Smooth muscle cell (in vitro differentiated cells): ENCODE measurements at regions not wholly inside any gene's neighbourhood (a gene's known extent, or its start where the extent isn't known, plus 50 kb on each side); places are given as distances from the start of the nearest gene placed in this dataset.

ENCODE experiments used
- DNase-seq: peaks from one replicate; lab custom pipeline; 2025; ENCODE audit not compliant: unreplicated experiment; lab: John Stamatoyannopoulos, UW
- H2AFZ ChIP-seq: fragments of 200-600 bp; sonication (generic); 2 replicates; pipeline ENCODE4 v1.6.0; 2016; ENCODE audit warnings: antibody characterized with exemption, low read depth, mild to moderate bottlenecking
- H3F3A ChIP-seq: fragments of 200-600 bp; sonication (generic); 2 replicates; pipeline ENCODE4 v1.6.0; 2017; ENCODE audit warnings: antibody characterized with exemption, low read depth
- H3K27ac ChIP-seq: fragments of 200-600 bp; sonication (generic); 2 replicates; pipeline ENCODE4 v1.5.1; 2016; ENCODE audit warnings: low read depth, mild to moderate bottlenecking
- H3K27me3 ChIP-seq: fragments of 200-600 bp; sonication (generic); 2 replicates; pipeline ENCODE4 v1.6.1; 2016; ENCODE audit warnings: low read depth, mild to moderate bottlenecking
- H3K36me3 ChIP-seq: fragments of 200-600 bp; sonication (generic); 2 replicates; pipeline ENCODE4 v1.5.1; 2016; ENCODE audit warnings: low read depth
- H3K4me1 ChIP-seq: fragments of 200-600 bp; sonication (generic); 2 replicates; pipeline ENCODE4 v1.5.1; 2016; ENCODE audit warnings: low read depth
- H3K4me2 ChIP-seq: fragments of 200-600 bp; sonication (generic); 2 replicates; pipeline ENCODE4 v1.6.0; 2016; ENCODE audit warnings: mild to moderate bottlenecking
- H3K4me3 ChIP-seq: fragments of 200-600 bp; sonication (generic); 2 replicates; pipeline ENCODE4 v1.5.1; 2016; ENCODE audit warnings: mild to moderate bottlenecking
- H3K79me2 ChIP-seq: fragments of 200-600 bp; sonication (generic); 2 replicates; pipeline ENCODE4 v1.6.0; 2016; ENCODE audit warnings: low read depth, mild to moderate bottlenecking
- H3K9ac ChIP-seq: fragments of 200-600 bp; sonication (generic); 2 replicates; pipeline ENCODE4 v1.6.0; 2016; ENCODE audit warnings: low read depth
- H3K9me3 ChIP-seq: fragments of 200-600 bp; sonication (generic); replicated peaks from 2 replicates; pipeline ENCODE4 v1.5.1; 2016; ENCODE audit warnings: low read depth
- H4K20me1 ChIP-seq: fragments of 200-600 bp; sonication (generic); 2 replicates; pipeline ENCODE4 v1.6.0; 2016; ENCODE audit warnings: low read depth
- CTCF ChIP-seq: fragments of 200-600 bp; sonication (generic); IDR thresholded peaks from 2 replicates; pipeline ENCODE4 v1.5.1; 2017; ENCODE audit warnings: borderline replicate concordance, mild to moderate bottlenecking, antibody characterized with exemption; ENCODE audit not compliant: insufficient read depth, poor library complexity, severe bottlenecking
- WGBS: methylation state at CpG from one replicate; pipeline ENCODE4 v1.1.7; 2016; ENCODE audit warnings: low lambda C conversion rate; 5-methylcytosine and 5-hydroxymethylcytosine counted together

- WGBS = 42% methylated on average over 3 of the region's 3 CpGs
- TF ChIP-seq CTCF = no peak
- no peaks in the 10 kb centered on the region for H3K9me3 ChIP-seq
Measured at GRCh38 chr4:127540497-127541025, 92.2 kb upstream of the INTU start.

GRCh38 chr4:127545271-127545670 lies 87.5 kb upstream of the INTU start:
- H3K9ac ChIP-seq = no peak overlapping the region
- H4K20me1 ChIP-seq = no peaks in the 10 kb centered on the region
- H3F3A ChIP-seq = no peaks in the 10 kb centered on the region
- H3K27me3 ChIP-seq = no peaks in the 10 kb centered on the region
- H3K4me3 ChIP-seq = no peak overlapping the region
- H2AFZ ChIP-seq = no peak overlapping the region
- H3K4me2 ChIP-seq = no peak overlapping the region
- no peak for TF ChIP-seq CTCF
- no peaks in the 10 kb centered on the region for H3K79me2 ChIP-seq
- no peaks in the 10 kb centered on the region for H3K36me3 ChIP-seq
- DNase-seq = no peak
- no peaks in the 10 kb centered on the region for H3K9me3 ChIP-seq
- no peaks in the 10 kb centered on the region for H3K4me1 ChIP-seq
- H3K27ac ChIP-seq = no peak overlapping the region

More at GRCh38 chr4:127540497-127541025, 92.2 kb upstream of the INTU start:
- no peak overlapping the region for H3K9ac ChIP-seq
- no peak overlapping the region for H3K27ac ChIP-seq
- H3F3A ChIP-seq = no peaks in the 10 kb centered on the region
- H3K79me2 ChIP-seq = no peaks in the 10 kb centered on the region
- no peaks in the 10 kb centered on the region for H3K4me1 ChIP-seq
- H2AFZ ChIP-seq = no peak overlapping the region
- H3K36me3 ChIP-seq = no peaks in the 10 kb centered on the region
- no peaks in the 10 kb centered on the region for H3K27me3 ChIP-seq
- no peak for DNase-seq
- no peak overlapping the region for H3K4me2 ChIP-seq
- H4K20me1 ChIP-seq = no peaks in the 10 kb centered on the region
- H3K4me3 ChIP-seq = no peak overlapping the region

- no peaks in the 10 kb centered on the region for H4K20me1 ChIP-seq
- H3K9me3 ChIP-seq = no peaks in the 10 kb centered on the region
- H3K27me3 ChIP-seq = no peaks in the 10 kb centered on the region
- H2AFZ ChIP-seq = no peak overlapping the region
- no peaks in the 10 kb centered on the region for H3K4me1 ChIP-seq
- H3K27ac ChIP-seq = no peak overlapping the region
- no peaks in the 10 kb centered on the region for H3K79me2 ChIP-seq
- TF ChIP-seq CTCF = no peak
- no peak overlapping the region for H3K4me2 ChIP-seq
- DNase-seq = no peak
- WGBS = 86% methylated on average over 2 of the region's 2 CpGs
- no peak overlapping the region for H3K9ac ChIP-seq
- no peaks in the 10 kb centered on the region for H3F3A ChIP-seq
- no peaks in the 10 kb centered on the region for H3K36me3 ChIP-seq
- H3K4me3 ChIP-seq = no peak overlapping the region
Measured at GRCh38 chr4:127548990-127549925, 83.5 kb upstream of the INTU start.
